Calu3 (cell line): ENCODE measurements at regions not wholly inside any gene's neighbourhood (a gene's known extent, or its start where the extent isn't known, plus 50 kb on each side); places are given as distances from the start of the nearest gene placed in this dataset.

Source experiments
- BruUV-seq: library from RNA; stranded (reverse); fragments of 400-500 nt; replicated peaks from 2 replicates; lab custom pipeline; 2021; lab: Mats Ljungman, UMichigan
- CTCF ChIA-PET: fragments of 300-600 bp; sonication (Branson Sonifier 250); formaldehyde crosslinking; loops from one replicate; lab custom pipeline; 2022; ENCODE audit warnings: antibody characterized with exemption; lab: Charles Lee
- DNase-seq: peaks from one replicate; pipeline ENCODE4 v3.0.0; 2022
- H3K27ac Mint-ChIP-seq: one replicate; pipeline ENCODE4 v1.8.0; 2022; ENCODE audit warnings: mixed read lengths; ENCODE audit not compliant: unreplicated experiment
- H3K27me3 Mint-ChIP-seq: one replicate; pipeline ENCODE4 v1.8.0; 2022; ENCODE audit warnings: mixed read lengths; ENCODE audit not compliant: unreplicated experiment
- H3K36me3 Mint-ChIP-seq: one replicate; pipeline ENCODE4 v1.8.0; 2022; ENCODE audit warnings: mild to moderate bottlenecking, moderate library complexity, mixed read lengths; ENCODE audit not compliant: insufficient read depth, unreplicated experiment
- H3K4me1 Mint-ChIP-seq: one replicate; pipeline ENCODE4 v1.8.0; 2022; ENCODE audit warnings: mild to moderate bottlenecking, low read depth, mixed read lengths; ENCODE audit not compliant: unreplicated experiment
- H3K4me3 Mint-ChIP-seq: one replicate; pipeline ENCODE4 v1.8.0; 2022; ENCODE audit warnings: mild to moderate bottlenecking, low read depth, moderate library complexity, mixed read lengths; ENCODE audit not compliant: unreplicated experiment
- H3K9me3 Mint-ChIP-seq: one replicate; pipeline ENCODE4 v1.8.0; 2022; ENCODE audit warnings: low read depth, mixed read lengths; ENCODE audit not compliant: unreplicated experiment
- intact Hi-C: fragments of 100-400 bp; cut with micrococcal nuclease; formaldehyde crosslinking; loops from one replicate; pipeline ENCODE4 v1.10.0; 2022; ENCODE audit not compliant: unreplicated experiment
- TF ChIP-seq, protein P1 (sequence below): fragments of 200-600 bp; IDR thresholded peaks from one replicate; pipeline ENCODE4 v1.8.0; 2022; ENCODE audit warnings: antibody characterized with exemption; ENCODE audit not compliant: unreplicated experiment

DNA sequence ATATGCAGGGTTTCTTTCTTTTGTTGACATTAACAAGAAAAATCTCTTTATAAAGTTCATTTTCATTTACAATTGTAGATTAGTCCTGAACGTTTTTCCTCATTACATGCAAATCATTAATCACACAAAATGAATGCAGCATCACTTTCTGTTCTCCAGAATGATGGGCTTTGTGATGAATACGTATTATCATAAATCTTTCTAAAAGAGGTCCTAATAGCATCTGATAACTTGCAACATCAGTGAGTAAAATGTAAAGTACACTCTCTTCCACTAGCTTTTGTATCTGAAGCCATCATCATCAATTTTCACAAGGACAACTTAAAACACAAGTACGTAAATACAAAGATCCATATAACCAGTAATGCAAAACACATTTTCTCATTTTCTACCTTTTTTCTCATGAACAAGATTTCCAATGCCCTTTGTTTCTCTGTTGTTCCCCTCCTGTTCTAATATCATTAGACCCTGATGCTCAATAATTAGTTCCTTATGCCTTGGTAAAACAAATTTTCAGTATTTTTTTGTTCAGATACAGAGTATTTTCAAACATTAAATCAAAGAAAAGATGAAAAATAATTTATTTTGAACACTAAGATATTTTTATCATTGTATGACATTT lies 437.4 kb upstream of the MIR17HG start:
- no peaks in the 10 kb centered on the region for H3K4me1 Mint-ChIP-seq
- TF ChIP-seq, protein P1, sequence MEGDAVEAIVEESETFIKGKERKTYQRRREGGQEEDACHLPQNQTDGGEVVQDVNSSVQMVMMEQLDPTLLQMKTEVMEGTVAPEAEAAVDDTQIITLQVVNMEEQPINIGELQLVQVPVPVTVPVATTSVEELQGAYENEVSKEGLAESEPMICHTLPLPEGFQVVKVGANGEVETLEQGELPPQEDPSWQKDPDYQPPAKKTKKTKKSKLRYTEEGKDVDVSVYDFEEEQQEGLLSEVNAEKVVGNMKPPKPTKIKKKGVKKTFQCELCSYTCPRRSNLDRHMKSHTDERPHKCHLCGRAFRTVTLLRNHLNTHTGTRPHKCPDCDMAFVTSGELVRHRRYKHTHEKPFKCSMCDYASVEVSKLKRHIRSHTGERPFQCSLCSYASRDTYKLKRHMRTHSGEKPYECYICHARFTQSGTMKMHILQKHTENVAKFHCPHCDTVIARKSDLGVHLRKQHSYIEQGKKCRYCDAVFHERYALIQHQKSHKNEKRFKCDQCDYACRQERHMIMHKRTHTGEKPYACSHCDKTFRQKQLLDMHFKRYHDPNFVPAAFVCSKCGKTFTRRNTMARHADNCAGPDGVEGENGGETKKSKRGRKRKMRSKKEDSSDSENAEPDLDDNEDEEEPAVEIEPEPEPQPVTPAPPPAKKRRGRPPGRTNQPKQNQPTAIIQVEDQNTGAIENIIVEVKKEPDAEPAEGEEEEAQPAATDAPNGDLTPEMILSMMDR = no peak
- H3K36me3 Mint-ChIP-seq = no peaks in the 10 kb centered on the region
- H3K27ac Mint-ChIP-seq = no peak overlapping the region
- H3K4me3 Mint-ChIP-seq = no peak overlapping the region
- H3K9me3 Mint-ChIP-seq = no peaks in the 10 kb centered on the region
- no peak for DNase-seq
- intact Hi-C loops = no loop called here
- BruUV-seq = no TSS peak
- CTCF ChIA-PET = no interaction called here
- H3K27me3 Mint-ChIP-seq = no peaks in the 10 kb centered on the region

DNA sequence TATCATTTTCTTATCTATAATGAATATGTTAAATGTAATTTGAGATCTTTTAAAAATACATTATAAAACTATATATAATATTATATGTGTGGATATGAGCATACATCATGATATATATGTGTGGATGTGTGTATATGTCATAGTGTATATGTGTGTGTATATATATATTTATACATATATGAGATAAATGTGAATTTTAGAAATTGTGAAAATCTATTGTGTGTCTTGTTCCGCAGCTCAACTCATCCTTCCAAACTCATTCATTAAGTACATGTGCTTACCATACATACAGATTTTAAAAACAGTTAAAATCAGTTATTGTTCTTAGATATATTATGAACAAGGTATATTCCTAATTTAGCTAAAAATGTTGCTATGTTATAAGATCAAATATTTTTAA lies 435.2 kb upstream of the MIR17HG start:
- Mint-ChIP-seq H3K4me3 (no peak overlapping the region), H3K4me1 (no peaks in the 10 kb centered on the region), H3K27ac (no peak overlapping the region), H3K36me3 (no peaks in the 10 kb centered on the region), H3K27me3 (no peaks in the 10 kb centered on the region), H3K9me3 (no peaks in the 10 kb centered on the region)
- intact Hi-C loops = no loop called here
- DNase-seq = no peak
- TF ChIP-seq, protein P1 = no peak
- BruUV-seq = no TSS peak
- CTCF ChIA-PET = no interaction called here

DNA sequence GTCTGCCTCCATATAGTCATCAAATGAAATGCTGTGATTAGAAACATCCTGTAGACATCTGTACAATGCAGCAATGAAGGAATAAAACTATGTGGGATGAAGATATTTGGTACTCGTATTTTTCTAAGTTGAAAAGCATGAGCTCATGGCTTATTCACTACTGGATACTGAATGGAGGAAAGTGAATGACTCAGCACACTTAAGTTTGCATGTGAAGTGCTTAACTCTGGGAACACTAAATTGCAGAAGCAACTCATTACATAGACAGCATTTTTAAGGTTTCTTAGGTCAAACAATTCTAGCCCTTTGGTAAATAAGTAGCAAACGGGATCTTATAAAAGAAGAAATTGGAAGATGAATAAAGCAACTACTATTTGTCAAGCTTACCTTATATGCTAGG lies 429.0 kb upstream of the MIR17HG start:
- no peaks in the 10 kb centered on the region for H3K36me3 Mint-ChIP-seq
- CTCF ChIA-PET = interaction anchor here (0.6 kb wide), 1 partner anchor 512 kb away, joined by 3 read pairs; no protein-coding TSS in a partner anchor
- TF ChIP-seq, protein P1 = no peak
- no peaks in the 10 kb centered on the region for H3K9me3 Mint-ChIP-seq
- H3K4me1 Mint-ChIP-seq = no peaks in the 10 kb centered on the region
- intact Hi-C loops = no loop called here
- no peak overlapping the region for H3K27ac Mint-ChIP-seq
- no TSS peak for BruUV-seq
- H3K4me3 Mint-ChIP-seq = no peak overlapping the region
- no peak for DNase-seq
- no peaks in the 10 kb centered on the region for H3K27me3 Mint-ChIP-seq

DNA sequence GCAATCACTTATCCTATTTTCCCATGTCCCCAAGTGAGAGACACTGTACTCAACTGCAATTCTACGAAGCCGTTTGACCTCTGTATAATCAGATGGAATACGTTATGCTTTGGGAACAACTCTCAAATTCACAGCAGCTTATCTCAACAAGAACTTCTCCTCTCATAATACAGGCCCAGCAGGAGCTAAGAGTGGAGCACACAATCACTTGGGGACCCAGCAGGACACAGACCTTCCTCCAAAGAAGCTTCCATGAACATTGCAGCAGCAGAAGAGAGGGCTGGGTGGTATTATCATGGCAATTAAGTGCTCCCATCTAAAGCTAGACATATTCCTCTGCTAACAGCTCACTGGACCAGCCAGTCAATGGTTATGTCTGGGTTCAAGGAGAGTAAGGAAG lies 428.3 kb upstream of the MIR17HG start:
- H3K9me3 Mint-ChIP-seq = no peaks in the 10 kb centered on the region
- H3K4me1 Mint-ChIP-seq = no peaks in the 10 kb centered on the region
- no peak overlapping the region for H3K27ac Mint-ChIP-seq
- CTCF ChIA-PET = interaction anchor here (0.6 kb wide), 1 partner anchor 512 kb away, joined by 3 read pairs; no protein-coding TSS in a partner anchor
- DNase-seq = no peak
- intact Hi-C loops = no loop called here
- TF ChIP-seq, protein P1 = no peak
- BruUV-seq = no TSS peak
- H3K36me3 Mint-ChIP-seq = no peaks in the 10 kb centered on the region
- H3K27me3 Mint-ChIP-seq = no peaks in the 10 kb centered on the region
- no peak overlapping the region for H3K4me3 Mint-ChIP-seq
